Neural cell (in vitro differentiated cells): ENCODE measurements at regions not wholly inside any gene's neighbourhood (a gene's known extent, or its start where the extent isn't known, plus 50 kb on each side); places are given as distances from the start of the nearest gene placed in this dataset.

Experiments used
- H2AFZ ChIP-seq: fragments of 200-600, 300-800 bp; sonication (generic), shearing (Covaris generic); 2 replicates; pipeline ENCODE4 v1.6.0; 2014; ENCODE audit warnings: low read depth, mild to moderate bottlenecking, antibody characterized with exemption, low read length, moderate library complexity
- H3F3A ChIP-seq: fragments of 200-600 bp; shearing (Covaris generic); 2 replicates; pipeline ENCODE4 v1.6.1; 2016; ENCODE audit warnings: mild to moderate bottlenecking, moderate library complexity, mixed read lengths, antibody characterized with exemption, low read length; ENCODE audit not compliant: insufficient read depth, poor library complexity, severe bottlenecking
- H3K27ac ChIP-seq: fragments of 200-600, 300-800 bp; sonication (generic), shearing (Covaris generic); 2 replicates; pipeline ENCODE4 v1.5.1; 2014; ENCODE audit warnings: mild to moderate bottlenecking, low read length, moderate library complexity
- H3K27me3 ChIP-seq: fragments of 300-800, 200-600 bp; sonication (generic), shearing (Covaris generic); 2 replicates; pipeline ENCODE4 v1.6.0; 2014; ENCODE audit warnings: mild to moderate bottlenecking, low read depth, low read length, moderate library complexity; ENCODE audit not compliant: insufficient read depth
- H3K36me3 ChIP-seq: fragments of 300-800, 200-600 bp; sonication (generic), shearing (Covaris generic); 2 replicates; pipeline ENCODE4 v1.5.1; 2014; ENCODE audit warnings: mild to moderate bottlenecking, antibody characterized with exemption, low read length, moderate library complexity; ENCODE audit not compliant: insufficient read depth
- H3K4me2 ChIP-seq: fragments of 300-800, 200-600 bp; sonication (generic), shearing (Covaris generic); 2 replicates; pipeline ENCODE4 v1.6.0; 2014; ENCODE audit warnings: mild to moderate bottlenecking, low read length
- H3K4me3 ChIP-seq: fragments of 300-800, 200-600 bp; sonication (generic), shearing (Covaris generic); 2 replicates; pipeline ENCODE4 v1.5.1; 2014; ENCODE audit warnings: mild to moderate bottlenecking, low read length, moderate library complexity
- H3K79me2 ChIP-seq: fragments of 200-600 bp; shearing (Covaris generic); replicated peaks from 2 replicates; pipeline ENCODE4 v1.6.0; 2014; ENCODE audit warnings: mild to moderate bottlenecking, low read length, moderate library complexity; ENCODE audit not compliant: insufficient read depth
- H3K9ac ChIP-seq: fragments of 300-800, 200-600 bp; sonication (generic), shearing (Covaris generic); 2 replicates; pipeline ENCODE4 v1.6.1; 2016; ENCODE audit warnings: mild to moderate bottlenecking, low read length, mixed read lengths
- H3K9me2 ChIP-seq: fragments of 200-600 bp; shearing (Covaris generic); 2 replicates; pipeline ENCODE4 v1.6.1; 2016; ENCODE audit warnings: mild to moderate bottlenecking, low read length, mixed read lengths; ENCODE audit not compliant: insufficient read depth
- H3K9me3 ChIP-seq: fragments of 200-600, 300-800 bp; sonication (generic), shearing (Covaris generic); 2 replicates; pipeline ENCODE4 v1.6.1; 2016; ENCODE audit warnings: mild to moderate bottlenecking, mixed run types, low read length, moderate library complexity, mixed read lengths
- H4K20me1 ChIP-seq: fragments of 200-600 bp; shearing (Covaris generic); 2 replicates; pipeline ENCODE4 v1.6.1; 2016; ENCODE audit warnings: mild to moderate bottlenecking, mixed run types; ENCODE audit not compliant: insufficient read depth
- CTCF ChIP-seq: fragments of 450-650 bp; IDR thresholded peaks from 2 replicates; pipeline ENCODE4 v1.5.1; 2014; ENCODE audit warnings: antibody characterized with exemption, mild to moderate bottlenecking, moderate library complexity; ENCODE audit not compliant: poor library complexity, severe bottlenecking
- EP300 ChIP-seq: fragments of 450-650 bp; conservative IDR thresholded peaks from 2 replicates; pipeline ENCODE4 v1.6.1; 2014; ENCODE audit warnings: antibody characterized with exemption, mild to moderate bottlenecking, moderate library complexity; ENCODE audit not compliant: poor library complexity, severe bottlenecking
- EZH2 ChIP-seq: fragments of 200-600, 300-800 bp; shearing (Covaris generic), sonication (generic); IDR thresholded peaks from 2 replicates; pipeline ENCODE4 v1.6.1; 2014; ENCODE audit warnings: antibody characterized with exemption, low read length, borderline replicate concordance, mild to moderate bottlenecking; ENCODE audit not compliant: insufficient read depth, poor library complexity, severe bottlenecking
- MXI1 ChIP-seq: fragments of 450-650 bp; conservative IDR thresholded peaks from 2 replicates; pipeline ENCODE4 v1.6.1; 2014; ENCODE audit warnings: antibody characterized with exemption, mild to moderate bottlenecking; ENCODE audit not compliant: poor library complexity, severe bottlenecking
- POLR2AphosphoS5 ChIP-seq: IDR thresholded peaks from 2 replicates; pipeline ENCODE4 v1.6.1; 2012
- RAD21 ChIP-seq: fragments of 450-650 bp; conservative IDR thresholded peaks from 2 replicates; pipeline ENCODE4 v1.6.1; 2014; ENCODE audit warnings: antibody characterized with exemption, mild to moderate bottlenecking, moderate library complexity
- REST ChIP-seq: IDR thresholded peaks from 2 replicates; pipeline ENCODE4 v1.6.1; 2012; ENCODE audit warnings: borderline replicate concordance
- SMC3 ChIP-seq: fragments of 450-650 bp; conservative IDR thresholded peaks from 2 replicates; pipeline ENCODE4 v1.6.1; 2014; ENCODE audit warnings: antibody characterized with exemption, mild to moderate bottlenecking, moderate library complexity; ENCODE audit not compliant: poor library complexity
- TAF1 ChIP-seq: IDR thresholded peaks from 2 replicates; pipeline ENCODE4 v1.6.1; 2012; ENCODE audit warnings: low read depth

- Histone ChIP-seq H3K27me3 (no peaks in the 10 kb centered on the region), H2AFZ (no peak overlapping the region), H3F3A (no peaks in the 10 kb centered on the region), H3K9me2 (no peaks in the 10 kb centered on the region), H3K4me2 (no peak overlapping the region), H3K4me3 (no peak overlapping the region), H3K36me3 (no peaks in the 10 kb centered on the region), H3K27ac (no peak overlapping the region), H4K20me1 (no peaks in the 10 kb centered on the region), H3K9ac (no peak overlapping the region), H3K9me3 (no peaks in the 10 kb centered on the region), H3K79me2 (no peaks in the 10 kb centered on the region)
- TF ChIP-seq RAD21 (no peak), TAF1 (no peak), EZH2 (no peak), MXI1 (no peak), REST (no peak), SMC3 (no peak), EP300 (no peak), CTCF (no peak), POLR2AphosphoS5 (no peak)
These were observed 166.4 kb downstream of the CASP12 start for GRCh38 chr11:104731890-104732289.

- Histone ChIP-seq H3K79me2 (no peaks in the 10 kb centered on the region), H3K9ac (no peak overlapping the region), H3F3A (no peaks in the 10 kb centered on the region), H2AFZ (no peak overlapping the region), H3K9me3 (no peaks in the 10 kb centered on the region), H3K9me2 (no peaks in the 10 kb centered on the region), H3K4me3 (no peak overlapping the region), H3K27me3 (no peaks in the 10 kb centered on the region), H3K27ac (no peak overlapping the region), H3K36me3 (no peaks in the 10 kb centered on the region), H3K4me2 (no peak overlapping the region), H4K20me1 (no peaks in the 10 kb centered on the region)
- TF ChIP-seq TAF1 (no peak), EZH2 (no peak), EP300 (no peak), POLR2AphosphoS5 (no peak), RAD21 (no peak), MXI1 (no peak), SMC3 (no peak), REST (no peak), CTCF (no peak)
These were observed 169.3 kb downstream of the CASP12 start for GRCh38 chr11:104728927-104729326.
